Activated T-cell treated with anti-CD3 and anti-CD28 coated beads, Interleukin-2, amount 50 U/mL, for 72 hours (primary cell): ENCODE measurements at regions not wholly inside any gene's neighbourhood (a gene's known extent, or its start where the extent isn't known, plus 50 kb on each side); places are given as distances from the start of the nearest gene placed in this dataset.

ENCODE experiments used
- ATAC-seq, 2 donors: fragments of 150-1000 bp; cut with Tn5 transposase; replicated peaks in 1 of 2; 2 replicates each; pipeline ENCODE4 v1.10.0; 2021; ENCODE audit warnings: moderate library complexity in 2 of 2, mild to moderate bottlenecking in 1 of 2
- DNase-seq, 2 donors: peaks; one replicate each; pipeline ENCODE4 v3.0.0; 2021 to 2022; ENCODE audit warnings: mixed read lengths in 1 of 2
- H3K27ac Mint-ChIP-seq: one replicate; pipeline ENCODE4 v1.8.0; 2022; ENCODE audit warnings: mild to moderate bottlenecking, moderate library complexity, mixed read lengths
- H3K27me3 Mint-ChIP-seq: one replicate; pipeline ENCODE4 v1.8.0; 2022; ENCODE audit warnings: low read depth, mixed read lengths
- H3K36me3 Mint-ChIP-seq, 2 donors: one replicate each; pipeline ENCODE4 v1.8.0; 2022; ENCODE audit warnings: mixed read lengths in 2 of 2, mild to moderate bottlenecking in 1 of 2; ENCODE audit not compliant: insufficient read depth in 2 of 2
- H3K4me1 Mint-ChIP-seq: one replicate; pipeline ENCODE4 v1.8.0; 2022; ENCODE audit warnings: low read depth, mixed read lengths
- H3K4me3 Mint-ChIP-seq, 2 donors: one replicate each; pipeline ENCODE4 v1.8.0; 2022; ENCODE audit warnings: mild to moderate bottlenecking in 2 of 2, mixed read lengths in 2 of 2, moderate library complexity in 2 of 2
- H3K9me3 Mint-ChIP-seq, 2 donors: one replicate each; pipeline ENCODE4 v1.8.0; 2022; ENCODE audit warnings: mixed read lengths in 2 of 2

- no peaks in the 10 kb centered on the region for H3K27me3 Mint-ChIP-seq
- ATAC-seq (no peak), DNase-seq (no peak)
- no peak overlapping the region for H3K4me3 Mint-ChIP-seq
- H3K9me3 Mint-ChIP-seq = peaks cover 3 to 4% of the 10 kb centered on the region in 2 donors
- H3K4me1 Mint-ChIP-seq = no peaks in the 10 kb centered on the region
- no peak overlapping the region for H3K27ac Mint-ChIP-seq
- no peaks in the 10 kb centered on the region for H3K36me3 Mint-ChIP-seq
Observed at GRCh38 chr18:38305961-38306360, 740.4 kb upstream of the CELF4 start.

- no peaks in the 10 kb centered on the region for H3K4me1 Mint-ChIP-seq
- ATAC-seq = no peak
Observed at GRCh38 chr18:38301621-38302020, 736.0 kb upstream of the CELF4 start.

GRCh38 chr18:38297910-38298309 lies 732.3 kb upstream of the CELF4 start:
- H3K27ac Mint-ChIP-seq = no peak overlapping the region
- peaks cover 7% of the 10 kb centered on the region in 2 donors for H3K9me3 Mint-ChIP-seq
- DNase-seq = no peak
- H3K4me1 Mint-ChIP-seq = no peaks in the 10 kb centered on the region
- H3K27me3 Mint-ChIP-seq = no peaks in the 10 kb centered on the region
- H3K4me3 Mint-ChIP-seq = no peak overlapping the region
- ATAC-seq = no peak
- H3K36me3 Mint-ChIP-seq = peaks cover 0 to 3% of the 10 kb centered on the region in 2 donors

More at GRCh38 chr18:38301621-38302020, 736.0 kb upstream of the CELF4 start:
- no peak overlapping the region for H3K4me3 Mint-ChIP-seq
- no peak overlapping the region for H3K27ac Mint-ChIP-seq
- no peak for DNase-seq
- peaks cover 3 to 4% of the 10 kb centered on the region in 2 donors for H3K9me3 Mint-ChIP-seq
- H3K36me3 Mint-ChIP-seq = no peaks in the 10 kb centered on the region
- no peaks in the 10 kb centered on the region for H3K27me3 Mint-ChIP-seq

- no peak overlapping the region for H3K27ac Mint-ChIP-seq
- H3K4me1 Mint-ChIP-seq = no peaks in the 10 kb centered on the region
- no peak for ATAC-seq
- H3K9me3 Mint-ChIP-seq = peaks cover 4 to 16% of the 10 kb centered on the region in 2 donors
- H3K27me3 Mint-ChIP-seq = no peaks in the 10 kb centered on the region
- no peak for DNase-seq
- peaks cover 0 to 3% of the 10 kb centered on the region in 2 donors for H3K36me3 Mint-ChIP-seq
- no peak overlapping the region for H3K4me3 Mint-ChIP-seq
Observed at GRCh38 chr18:38290229-38290628, 724.6 kb upstream of the CELF4 start.

- Mint-ChIP-seq H3K4me1 (no peaks in the 10 kb centered on the region), H3K27ac (no peak overlapping the region), H3K9me3 (peaks cover 6 to 11% of the 10 kb centered on the region in 2 donors), H3K4me3 (no peak overlapping the region), H3K27me3 (no peaks in the 10 kb centered on the region), H3K36me3 (no peaks in the 10 kb centered on the region)
- ATAC-seq (no peak), DNase-seq (no peak)
Observed at GRCh38 chr18:38284972-38285371, 719.4 kb upstream of the CELF4 start.

- DNase-seq (no peak), ATAC-seq (no peak)
- Mint-ChIP-seq H3K36me3 (no peaks in the 10 kb centered on the region), H3K27me3 (no peaks in the 10 kb centered on the region), H3K4me3 (no peak overlapping the region), H3K27ac (no peak overlapping the region), H3K9me3 (peaks cover 7 to 9% of the 10 kb centered on the region in 2 donors), H3K4me1 (no peaks in the 10 kb centered on the region)
Observed at GRCh38 chr18:38263066-38263465, 697.5 kb upstream of the CELF4 start.

GRCh38 chr18:38262661-38263060 lies 697.1 kb upstream of the CELF4 start:
- Mint-ChIP-seq H3K9me3 (peaks cover 7 to 9% of the 10 kb centered on the region in 2 donors), H3K27ac (no peak overlapping the region)
- no peak for ATAC-seq

GRCh38 chr18:38257661-38258060 lies 692.1 kb upstream of the CELF4 start:
- Mint-ChIP-seq H3K4me1 (no peaks in the 10 kb centered on the region), H3K9me3 (peaks cover 4 to 5% of the 10 kb centered on the region in 2 donors), H3K4me3 (no peak overlapping the region), H3K27ac (no peak overlapping the region), H3K36me3 (no peaks in the 10 kb centered on the region), H3K27me3 (no peaks in the 10 kb centered on the region)
- DNase-seq (no peak), ATAC-seq (no peak)

More at GRCh38 chr18:38262661-38263060, 697.1 kb upstream of the CELF4 start:
- no peaks in the 10 kb centered on the region for H3K36me3 Mint-ChIP-seq
- no peaks in the 10 kb centered on the region for H3K4me1 Mint-ChIP-seq
- DNase-seq = no peak
- no peak overlapping the region for H3K4me3 Mint-ChIP-seq
- H3K27me3 Mint-ChIP-seq = no peaks in the 10 kb centered on the region

- Mint-ChIP-seq H3K27ac (no peak overlapping the region), H3K4me3 (no peak overlapping the region), H3K36me3 (no peaks in the 10 kb centered on the region), H3K9me3 (peaks cover 4 to 5% of the 10 kb centered on the region in 2 donors), H3K4me1 (no peaks in the 10 kb centered on the region), H3K27me3 (no peaks in the 10 kb centered on the region)
- DNase-seq (no peak), ATAC-seq (no peak)
Observed at GRCh38 chr18:38256366-38256765, 690.8 kb upstream of the CELF4 start.

GRCh38 chr18:38250971-38251370 lies 685.4 kb upstream of the CELF4 start:
- Mint-ChIP-seq H3K9me3 (peaks cover 0 to 2% of the 10 kb centered on the region in 2 donors), H3K4me1 (no peaks in the 10 kb centered on the region), H3K36me3 (no peaks in the 10 kb centered on the region), H3K27ac (no peak overlapping the region), H3K4me3 (no peak overlapping the region), H3K27me3 (no peaks in the 10 kb centered on the region)
- no peak for DNase-seq
- no peak for ATAC-seq

- ATAC-seq (no peak), DNase-seq (no peak)
- Mint-ChIP-seq H3K27me3 (no peaks in the 10 kb centered on the region), H3K36me3 (no peaks in the 10 kb centered on the region), H3K9me3 (peaks cover 1 to 5% of the 10 kb centered on the region in 2 donors), H3K4me3 (no peak overlapping the region), H3K4me1 (no peaks in the 10 kb centered on the region), H3K27ac (no peak overlapping the region)
Observed at GRCh38 chr18:38244480-38244879, 678.9 kb upstream of the CELF4 start.

GRCh38 chr18:38243291-38243690 lies 677.7 kb upstream of the CELF4 start:
- no peaks in the 10 kb centered on the region for H3K4me1 Mint-ChIP-seq
- no peaks in the 10 kb centered on the region for H3K36me3 Mint-ChIP-seq
- DNase-seq (no peak), ATAC-seq (no peak)
- H3K4me3 Mint-ChIP-seq = no peak overlapping the region
- H3K9me3 Mint-ChIP-seq = peaks cover 1 to 5% of the 10 kb centered on the region in 2 donors
- no peaks in the 10 kb centered on the region for H3K27me3 Mint-ChIP-seq
- H3K27ac Mint-ChIP-seq = no peak overlapping the region

GRCh38 chr18:38241736-38242135 lies 676.1 kb upstream of the CELF4 start:
- no peak for ATAC-seq
- Mint-ChIP-seq H3K27ac (no peak overlapping the region), H3K9me3 (peaks cover 1 to 5% of the 10 kb centered on the region in 2 donors), H3K4me3 (no peak overlapping the region), H3K4me1 (no peaks in the 10 kb centered on the region), H3K27me3 (no peaks in the 10 kb centered on the region), H3K36me3 (no peaks in the 10 kb centered on the region)
- no peak for DNase-seq

- ATAC-seq (no peak), DNase-seq (no peak)
- Mint-ChIP-seq H3K4me3 (no peak overlapping the region), H3K9me3 (peaks cover 1 to 5% of the 10 kb centered on the region in 2 donors), H3K4me1 (no peaks in the 10 kb centered on the region), H3K27ac (no peak overlapping the region), H3K36me3 (no peaks in the 10 kb centered on the region), H3K27me3 (no peaks in the 10 kb centered on the region)
Observed at GRCh38 chr18:38241216-38241615, 675.6 kb upstream of the CELF4 start.
